ENCODE measurements at regions not wholly inside any gene's neighbourhood (a gene's known extent, or its start where the extent isn't known, plus 50 kb on each side); places are given as distances from the start of the nearest gene placed in this dataset.

DNA sequence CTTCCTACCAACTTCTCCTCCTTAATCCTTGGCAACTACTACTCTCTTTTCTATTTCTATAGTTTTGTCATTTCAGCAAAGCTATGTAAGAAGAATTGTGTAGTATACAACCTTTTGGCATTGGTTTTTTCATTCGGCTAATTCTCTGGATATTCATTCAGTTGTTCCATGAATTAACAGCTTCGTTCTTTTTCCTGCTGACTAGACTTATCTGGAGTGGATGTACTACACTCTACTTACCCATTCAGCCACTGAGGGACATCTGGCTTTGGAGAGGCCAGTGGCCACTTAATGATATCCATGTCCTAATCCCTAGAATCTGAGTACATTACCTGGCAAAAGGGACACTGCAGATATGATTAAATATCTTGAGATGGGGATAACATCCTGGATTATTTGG is 623.9 kb downstream of the DOK5 start:
- TF ChIP-seq NANOG (IDR thresholded peaks at IDR 0.05; ENCODE audit: borderline replicate concordance) = no peak
- TF ChIP-seq EZH2 (IDR thresholded peaks at IDR 0.05; ENCODE audit: low read depth, unreplicated experiment) = no peak
- TF ChIP-seq, protein P1, sequence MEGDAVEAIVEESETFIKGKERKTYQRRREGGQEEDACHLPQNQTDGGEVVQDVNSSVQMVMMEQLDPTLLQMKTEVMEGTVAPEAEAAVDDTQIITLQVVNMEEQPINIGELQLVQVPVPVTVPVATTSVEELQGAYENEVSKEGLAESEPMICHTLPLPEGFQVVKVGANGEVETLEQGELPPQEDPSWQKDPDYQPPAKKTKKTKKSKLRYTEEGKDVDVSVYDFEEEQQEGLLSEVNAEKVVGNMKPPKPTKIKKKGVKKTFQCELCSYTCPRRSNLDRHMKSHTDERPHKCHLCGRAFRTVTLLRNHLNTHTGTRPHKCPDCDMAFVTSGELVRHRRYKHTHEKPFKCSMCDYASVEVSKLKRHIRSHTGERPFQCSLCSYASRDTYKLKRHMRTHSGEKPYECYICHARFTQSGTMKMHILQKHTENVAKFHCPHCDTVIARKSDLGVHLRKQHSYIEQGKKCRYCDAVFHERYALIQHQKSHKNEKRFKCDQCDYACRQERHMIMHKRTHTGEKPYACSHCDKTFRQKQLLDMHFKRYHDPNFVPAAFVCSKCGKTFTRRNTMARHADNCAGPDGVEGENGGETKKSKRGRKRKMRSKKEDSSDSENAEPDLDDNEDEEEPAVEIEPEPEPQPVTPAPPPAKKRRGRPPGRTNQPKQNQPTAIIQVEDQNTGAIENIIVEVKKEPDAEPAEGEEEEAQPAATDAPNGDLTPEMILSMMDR (conservative IDR thresholded peaks at IDR 0.05; ENCODE audit: low read depth in 2 of 2) = no peak
- TF ChIP-seq, protein P2, sequence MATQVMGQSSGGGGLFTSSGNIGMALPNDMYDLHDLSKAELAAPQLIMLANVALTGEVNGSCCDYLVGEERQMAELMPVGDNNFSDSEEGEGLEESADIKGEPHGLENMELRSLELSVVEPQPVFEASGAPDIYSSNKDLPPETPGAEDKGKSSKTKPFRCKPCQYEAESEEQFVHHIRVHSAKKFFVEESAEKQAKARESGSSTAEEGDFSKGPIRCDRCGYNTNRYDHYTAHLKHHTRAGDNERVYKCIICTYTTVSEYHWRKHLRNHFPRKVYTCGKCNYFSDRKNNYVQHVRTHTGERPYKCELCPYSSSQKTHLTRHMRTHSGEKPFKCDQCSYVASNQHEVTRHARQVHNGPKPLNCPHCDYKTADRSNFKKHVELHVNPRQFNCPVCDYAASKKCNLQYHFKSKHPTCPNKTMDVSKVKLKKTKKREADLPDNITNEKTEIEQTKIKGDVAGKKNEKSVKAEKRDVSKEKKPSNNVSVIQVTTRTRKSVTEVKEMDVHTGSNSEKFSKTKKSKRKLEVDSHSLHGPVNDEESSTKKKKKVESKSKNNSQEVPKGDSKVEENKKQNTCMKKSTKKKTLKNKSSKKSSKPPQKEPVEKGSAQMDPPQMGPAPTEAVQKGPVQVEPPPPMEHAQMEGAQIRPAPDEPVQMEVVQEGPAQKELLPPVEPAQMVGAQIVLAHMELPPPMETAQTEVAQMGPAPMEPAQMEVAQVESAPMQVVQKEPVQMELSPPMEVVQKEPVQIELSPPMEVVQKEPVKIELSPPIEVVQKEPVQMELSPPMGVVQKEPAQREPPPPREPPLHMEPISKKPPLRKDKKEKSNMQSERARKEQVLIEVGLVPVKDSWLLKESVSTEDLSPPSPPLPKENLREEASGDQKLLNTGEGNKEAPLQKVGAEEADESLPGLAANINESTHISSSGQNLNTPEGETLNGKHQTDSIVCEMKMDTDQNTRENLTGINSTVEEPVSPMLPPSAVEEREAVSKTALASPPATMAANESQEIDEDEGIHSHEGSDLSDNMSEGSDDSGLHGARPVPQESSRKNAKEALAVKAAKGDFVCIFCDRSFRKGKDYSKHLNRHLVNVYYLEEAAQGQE (IDR thresholded peaks at IDR 0.05; ENCODE audit: unreplicated experiment) = no peak
- no peak for TF ChIP-seq POLR2AphosphoS5 (IDR thresholded peaks at IDR 0.05; ENCODE audit: low read depth)
- TF ChIP-seq EZH2phosphoT487 (IDR thresholded peaks at IDR 0.05; ENCODE audit: unreplicated experiment) = no peak
- no peak for TF ChIP-seq CREB1 (CRISPR knock-in tag; IDR thresholded peaks at IDR 0.05; ENCODE audit: low read depth)
- TF ChIP-seq, protein P3, sequence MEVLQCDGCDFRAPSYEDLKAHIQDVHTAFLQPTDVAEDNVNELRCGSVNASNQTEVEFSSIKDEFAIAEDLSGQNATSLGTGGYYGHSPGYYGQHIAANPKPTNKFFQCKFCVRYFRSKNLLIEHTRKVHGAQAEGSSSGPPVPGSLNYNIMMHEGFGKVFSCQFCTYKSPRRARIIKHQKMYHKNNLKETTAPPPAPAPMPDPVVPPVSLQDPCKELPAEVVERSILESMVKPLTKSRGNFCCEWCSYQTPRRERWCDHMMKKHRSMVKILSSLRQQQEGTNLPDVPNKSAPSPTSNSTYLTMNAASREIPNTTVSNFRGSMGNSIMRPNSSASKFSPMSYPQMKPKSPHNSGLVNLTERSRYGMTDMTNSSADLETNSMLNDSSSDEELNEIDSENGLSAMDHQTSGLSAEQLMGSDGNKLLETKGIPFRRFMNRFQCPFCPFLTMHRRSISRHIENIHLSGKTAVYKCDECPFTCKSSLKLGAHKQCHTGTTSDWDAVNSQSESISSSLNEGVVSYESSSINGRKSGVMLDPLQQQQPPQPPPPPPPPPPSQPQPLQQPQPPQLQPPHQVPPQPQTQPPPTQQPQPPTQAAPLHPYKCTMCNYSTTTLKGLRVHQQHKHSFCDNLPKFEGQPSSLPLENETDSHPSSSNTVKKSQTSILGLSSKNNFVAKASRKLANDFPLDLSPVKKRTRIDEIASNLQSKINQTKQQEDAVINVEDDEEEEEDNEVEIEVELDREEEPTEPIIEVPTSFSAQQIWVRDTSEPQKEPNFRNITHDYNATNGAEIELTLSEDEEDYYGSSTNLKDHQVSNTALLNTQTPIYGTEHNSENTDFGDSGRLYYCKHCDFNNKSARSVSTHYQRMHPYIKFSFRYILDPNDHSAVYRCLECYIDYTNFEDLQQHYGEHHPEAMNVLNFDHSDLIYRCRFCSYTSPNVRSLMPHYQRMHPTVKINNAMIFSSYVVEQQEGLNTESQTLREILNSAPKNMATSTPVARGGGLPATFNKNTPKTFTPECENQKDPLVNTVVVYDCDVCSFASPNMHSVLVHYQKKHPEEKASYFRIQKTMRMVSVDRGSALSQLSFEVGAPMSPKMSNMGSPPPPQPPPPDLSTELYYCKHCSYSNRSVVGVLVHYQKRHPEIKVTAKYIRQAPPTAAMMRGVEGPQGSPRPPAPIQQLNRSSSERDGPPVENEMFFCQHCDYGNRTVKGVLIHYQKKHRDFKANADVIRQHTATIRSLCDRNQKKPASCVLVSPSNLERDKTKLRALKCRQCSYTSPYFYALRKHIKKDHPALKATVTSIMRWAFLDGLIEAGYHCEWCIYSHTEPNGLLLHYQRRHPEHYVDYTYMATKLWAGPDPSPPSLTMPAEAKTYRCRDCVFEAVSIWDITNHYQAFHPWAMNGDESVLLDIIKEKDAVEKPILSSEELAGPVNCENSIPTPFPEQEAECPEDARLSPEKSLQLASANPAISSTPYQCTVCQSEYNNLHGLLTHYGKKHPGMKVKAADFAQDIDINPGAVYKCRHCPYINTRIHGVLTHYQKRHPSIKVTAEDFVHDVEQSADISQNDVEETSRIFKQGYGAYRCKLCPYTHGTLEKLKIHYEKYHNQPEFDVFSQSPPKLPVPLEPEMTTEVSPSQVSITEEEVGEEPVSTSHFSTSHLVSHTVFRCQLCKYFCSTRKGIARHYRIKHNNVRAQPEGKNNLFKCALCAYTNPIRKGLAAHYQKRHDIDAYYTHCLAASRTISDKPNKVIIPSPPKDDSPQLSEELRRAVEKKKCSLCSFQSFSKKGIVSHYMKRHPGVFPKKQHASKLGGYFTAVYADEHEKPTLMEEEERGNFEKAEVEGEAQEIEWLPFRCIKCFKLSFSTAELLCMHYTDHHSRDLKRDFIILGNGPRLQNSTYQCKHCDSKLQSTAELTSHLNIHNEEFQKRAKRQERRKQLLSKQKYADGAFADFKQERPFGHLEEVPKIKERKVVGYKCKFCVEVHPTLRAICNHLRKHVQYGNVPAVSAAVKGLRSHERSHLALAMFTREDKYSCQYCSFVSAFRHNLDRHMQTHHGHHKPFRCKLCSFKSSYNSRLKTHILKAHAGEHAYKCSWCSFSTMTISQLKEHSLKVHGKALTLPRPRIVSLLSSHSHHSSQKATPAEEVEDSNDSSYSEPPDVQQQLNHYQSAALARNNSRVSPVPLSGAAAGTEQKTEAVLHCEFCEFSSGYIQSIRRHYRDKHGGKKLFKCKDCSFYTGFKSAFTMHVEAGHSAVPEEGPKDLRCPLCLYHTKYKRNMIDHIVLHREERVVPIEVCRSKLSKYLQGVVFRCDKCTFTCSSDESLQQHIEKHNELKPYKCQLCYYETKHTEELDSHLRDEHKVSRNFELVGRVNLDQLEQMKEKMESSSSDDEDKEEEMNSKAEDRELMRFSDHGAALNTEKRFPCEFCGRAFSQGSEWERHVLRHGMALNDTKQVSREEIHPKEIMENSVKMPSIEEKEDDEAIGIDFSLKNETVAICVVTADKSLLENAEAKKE (CRISPR knock-in tag; IDR thresholded peaks at IDR 0.05) = no peak
- TF ChIP-seq JUNB (IDR thresholded peaks at IDR 0.05; ENCODE audit: unreplicated experiment) = no peak
- TF ChIP-seq ZNF331 (CRISPR knock-in tag; IDR thresholded peaks at IDR 0.05; ENCODE audit: low read depth) = no peak

Measured in GM23338 (cell line).